ENCODE measurements at regions not wholly inside any gene's neighbourhood (a gene's known extent, or its start where the extent isn't known, plus 50 kb on each side); places are given as distances from the start of the nearest gene placed in this dataset.

GRCh38 chr10:84047258-84048010 lies 91.9 kb upstream of the GHITM start:
- no peak for DNase-seq

GRCh38 chr10:84049645-84050011 lies 89.7 kb upstream of the GHITM start:
- no peak for DNase-seq

GRCh38 chr10:84053626-84054025 lies 85.7 kb upstream of the GHITM start:
- no peak for DNase-seq

- DNase-seq, result no peak
Measured at GRCh38 chr10:84054743-84055142, 84.6 kb upstream of the GHITM start.

- DNase-seq, result no peak
Measured at GRCh38 chr10:84059526-84059925, 79.8 kb upstream of the GHITM start.

- DNase-seq, result no peak
Measured at GRCh38 chr10:84063440-84063839, 75.9 kb upstream of the GHITM start.

- no peak for DNase-seq
Measured at GRCh38 chr10:84065804-84066601, 73.3 kb upstream of the GHITM start.

- no peak for DNase-seq
Measured at GRCh38 chr10:84074521-84074920, 64.8 kb upstream of the GHITM start.

GRCh38 chr10:84075226-84076046 lies 63.9 kb upstream of the GHITM start:
- no peak for DNase-seq

- no peak for DNase-seq
Measured at GRCh38 chr10:84076047-84076388, 63.3 kb upstream of the GHITM start.

- no peak for DNase-seq
Measured at GRCh38 chr10:84076540-84077195, 62.6 kb upstream of the GHITM start.

GRCh38 chr10:84077768-84078167 lies 61.5 kb upstream of the GHITM start:
- no peak for DNase-seq

GRCh38 chr10:84078771-84079170 lies 60.5 kb upstream of the GHITM start:
- DNase-seq, result no peak

- DNase-seq, result no peak
Measured at GRCh38 chr10:84084342-84084741, 55.0 kb upstream of the GHITM start.

- no peak for DNase-seq
Measured at GRCh38 chr10:84087202-84087601, 52.1 kb upstream of the GHITM start.

GRCh38 chr10:84088626-84089025 lies 50.7 kb upstream of the GHITM start:
- DNase-seq, result no peak

GRCh38 chr10:84089162-84089561 lies 50.1 kb upstream of the GHITM start:
- no peak for DNase-seq

All from right lung (tissue), 2 donors.